ENCODE measurements at regions not wholly inside any gene's neighbourhood (a gene's known extent, or its start where the extent isn't known, plus 50 kb on each side); places are given as distances from the start of the nearest gene placed in this dataset.

DNA sequence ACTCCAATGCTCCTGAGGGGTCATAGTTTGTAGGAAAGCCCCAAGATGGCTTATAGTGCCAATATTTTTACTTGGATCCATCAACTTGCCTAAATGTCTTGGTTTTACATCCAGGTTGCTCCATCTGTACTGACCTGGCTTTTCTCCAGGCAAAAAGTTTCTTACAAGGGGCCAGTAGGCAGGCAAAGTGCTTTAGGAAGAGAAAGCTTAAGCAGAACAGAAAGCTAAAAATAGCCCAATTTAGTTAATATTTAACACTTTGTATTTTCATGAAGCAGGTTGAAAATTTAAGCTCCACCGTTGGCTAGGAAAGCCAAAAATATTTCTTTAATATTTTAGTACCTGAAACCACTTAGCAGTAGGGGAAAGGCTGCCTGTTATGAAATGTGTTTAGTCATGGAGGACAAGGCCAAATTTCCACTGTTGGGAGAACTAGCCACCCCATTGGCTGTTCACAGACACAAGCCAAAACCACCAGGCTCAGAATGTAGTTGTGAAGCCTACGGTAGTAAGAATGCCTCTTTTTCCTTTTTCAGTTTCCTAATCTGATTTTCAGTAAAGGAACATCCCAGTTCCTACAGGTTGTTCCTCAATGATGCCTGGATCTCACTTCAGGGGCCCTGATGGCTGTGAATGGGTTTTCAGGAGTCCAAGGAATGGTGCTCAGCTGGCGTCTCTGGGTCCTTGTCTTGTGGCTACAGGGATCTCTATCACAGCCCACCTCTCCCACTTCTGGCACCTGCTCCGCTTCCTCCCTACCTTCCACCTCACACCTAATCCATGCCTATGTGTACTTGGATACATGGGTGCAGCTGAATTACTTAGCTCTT, 324.8 kb downstream of the PMP22 start:
- DNase-seq: no peak

DNA sequence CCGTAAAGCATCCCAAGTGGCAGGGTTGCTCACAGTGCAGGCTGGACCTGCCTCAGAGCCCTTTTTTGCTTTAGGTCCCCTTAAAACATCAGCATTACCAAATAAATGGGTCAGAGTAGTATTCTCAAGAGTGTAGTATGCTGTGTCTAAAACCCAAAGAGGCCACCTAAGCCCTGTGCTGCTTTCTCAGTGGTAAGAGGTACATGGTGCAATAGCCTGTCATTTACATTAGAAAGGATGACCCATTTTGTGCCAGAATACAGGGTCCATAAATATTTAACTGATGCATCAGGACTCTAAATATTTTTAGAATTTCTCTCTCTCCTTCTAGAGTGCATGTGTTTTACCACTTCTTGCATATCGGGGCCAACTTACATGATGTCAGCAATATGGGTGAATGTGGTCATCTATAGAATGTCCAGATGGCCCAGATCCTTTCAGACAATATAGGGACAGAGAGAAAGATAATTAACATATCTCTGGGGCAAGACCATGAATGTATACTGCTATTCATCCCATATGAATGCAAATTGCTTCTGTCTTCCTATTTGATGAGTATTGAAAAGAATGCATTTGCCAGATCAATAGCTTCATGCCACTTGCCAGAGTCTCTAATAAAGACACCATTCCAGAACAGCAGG, 329.2 kb downstream of the PMP22 start:
- no peak for DNase-seq

DNA sequence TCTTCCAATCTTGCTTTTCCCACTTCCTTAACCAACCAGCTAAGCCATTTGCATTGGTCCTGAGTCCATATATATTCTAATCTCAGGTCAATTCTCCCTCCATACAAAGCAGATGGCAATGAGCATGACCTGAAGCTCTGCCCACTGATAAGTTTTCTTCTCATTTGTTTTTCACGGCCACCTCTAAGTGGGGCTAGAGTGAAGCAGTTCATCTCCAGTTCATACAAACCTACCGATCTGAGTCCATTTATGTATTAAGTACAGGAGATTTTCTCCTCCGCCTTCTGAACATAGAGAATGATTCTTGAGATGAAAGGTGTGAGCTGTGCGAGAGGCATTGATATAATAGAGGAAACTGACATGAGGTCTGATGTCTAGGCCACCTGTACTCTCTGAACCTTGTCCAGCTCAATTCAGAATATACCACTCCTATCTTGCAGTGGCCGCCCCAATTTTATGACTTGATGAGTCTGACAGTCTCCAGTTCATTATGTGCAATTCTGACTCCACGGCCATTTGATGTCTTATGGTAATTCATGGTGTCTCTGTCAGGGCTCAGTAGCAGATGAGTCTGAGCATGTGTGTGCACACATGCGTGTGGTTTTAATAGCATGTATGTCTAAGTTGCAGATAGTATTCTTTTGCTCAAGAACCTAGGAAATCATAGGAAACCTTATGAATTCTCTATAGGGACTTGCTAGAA, 329.8 kb downstream of the PMP22 start:
- no peak for DNase-seq

DNA sequence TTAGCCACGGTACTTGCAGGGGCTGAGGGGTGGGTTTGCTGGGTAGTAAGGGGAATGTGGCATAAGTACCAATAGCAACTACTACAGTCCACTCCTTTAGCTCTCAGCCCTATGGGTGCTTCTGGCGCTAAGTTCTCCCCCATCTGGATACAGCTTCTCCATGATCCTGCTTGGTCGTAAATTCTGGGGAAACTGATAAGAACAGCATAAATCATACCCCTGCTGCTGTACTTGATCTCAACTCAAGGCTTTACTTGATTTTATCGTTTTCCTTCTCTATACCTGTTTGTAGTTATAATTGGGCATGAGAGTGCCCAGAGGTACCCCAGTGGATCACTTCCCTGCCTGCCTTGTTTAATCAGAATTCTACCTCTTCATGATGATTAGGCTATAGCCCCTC, 331.4 kb downstream of the PMP22 start:
- no peak for DNase-seq

DNA sequence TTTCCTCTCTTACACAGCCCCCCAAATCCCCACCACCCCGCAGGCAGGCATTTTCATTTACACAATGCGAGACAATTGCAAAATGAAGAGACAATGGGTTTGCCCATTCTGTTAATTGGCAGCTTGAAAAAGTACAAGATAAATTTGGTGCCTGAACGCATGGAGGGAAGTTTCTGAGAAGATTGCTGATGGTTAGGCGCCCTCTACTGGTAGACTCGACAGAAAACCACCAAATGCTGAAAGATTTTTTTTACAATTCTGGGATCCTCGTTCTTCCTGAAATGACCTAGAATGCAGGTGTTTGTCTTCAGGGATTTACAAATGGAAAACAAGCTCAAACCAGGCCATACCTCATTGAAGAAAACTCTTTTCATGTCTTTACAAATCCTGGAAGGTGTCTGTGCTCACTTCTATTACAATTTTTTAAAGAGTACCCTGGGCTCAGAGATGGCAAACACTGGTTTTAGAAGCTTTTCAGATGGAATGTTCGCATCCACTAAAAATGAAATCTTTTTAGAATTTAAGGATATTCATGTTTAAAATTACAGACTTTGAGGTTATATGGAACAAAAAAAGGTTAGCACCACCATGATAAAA, 338.5 kb downstream of the PMP22 start:
- peak; percentile 36 for DNase-seq

DNA sequence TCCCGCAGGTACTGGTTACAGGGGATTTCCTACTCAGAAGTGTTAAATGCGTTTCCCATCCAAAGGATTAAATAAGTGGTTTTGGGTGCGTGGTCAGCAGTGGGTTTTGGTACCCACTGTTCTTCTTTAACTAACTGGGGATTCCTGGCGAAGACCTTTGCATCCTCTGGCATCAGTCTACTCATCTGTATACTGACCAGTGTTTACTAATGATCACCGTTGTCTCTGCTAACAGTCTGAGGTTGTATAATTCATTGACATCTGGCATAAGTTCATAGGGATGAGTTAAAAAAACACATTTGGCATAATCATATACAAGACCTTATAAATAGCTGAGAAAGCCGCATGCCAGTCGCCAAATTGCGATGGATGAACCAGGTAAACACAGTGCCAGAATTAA, 339.1 kb downstream of the PMP22 start:
- no peak for DNase-seq

DNA sequence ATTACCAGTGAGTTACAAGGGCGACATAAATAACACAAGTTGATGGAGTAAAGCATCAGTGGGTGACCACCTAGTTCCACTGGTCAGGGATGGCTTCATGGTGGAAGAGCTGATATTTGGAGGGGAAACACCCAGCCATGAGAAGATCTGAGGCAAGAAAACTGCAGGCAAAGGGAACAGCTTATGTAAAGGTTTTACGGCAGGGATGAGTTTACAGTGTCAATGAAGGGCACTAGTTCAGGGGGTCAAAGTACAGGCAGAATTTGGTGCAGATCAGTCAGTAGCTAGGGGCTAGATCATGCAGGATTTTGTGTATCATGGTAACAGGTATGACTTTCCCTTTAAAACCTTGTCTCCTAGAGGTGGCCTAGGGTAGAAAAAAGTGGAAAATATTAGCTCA, 339.6 kb downstream of the PMP22 start:
- DNase-seq: no peak

DNA sequence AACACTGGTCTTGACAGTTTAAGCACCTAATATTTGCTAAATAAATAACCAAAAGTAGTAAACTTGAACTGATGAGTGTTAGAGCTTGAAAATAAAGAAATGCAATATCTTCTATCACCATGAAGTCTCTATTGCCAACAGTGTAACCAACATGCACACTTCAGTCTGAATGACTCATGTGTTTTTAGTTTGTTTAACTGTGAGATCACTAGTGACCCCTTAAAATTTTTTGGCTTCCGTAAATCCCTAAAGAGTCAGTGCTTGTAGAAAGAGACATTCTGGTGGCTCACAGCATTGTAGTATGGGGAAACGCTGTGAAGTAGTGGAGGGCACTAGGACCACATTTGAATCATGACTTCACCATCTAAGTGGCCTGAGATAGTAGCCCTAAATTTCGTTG, 341.1 kb downstream of the PMP22 start:
- DNase-seq: no peak

DNA sequence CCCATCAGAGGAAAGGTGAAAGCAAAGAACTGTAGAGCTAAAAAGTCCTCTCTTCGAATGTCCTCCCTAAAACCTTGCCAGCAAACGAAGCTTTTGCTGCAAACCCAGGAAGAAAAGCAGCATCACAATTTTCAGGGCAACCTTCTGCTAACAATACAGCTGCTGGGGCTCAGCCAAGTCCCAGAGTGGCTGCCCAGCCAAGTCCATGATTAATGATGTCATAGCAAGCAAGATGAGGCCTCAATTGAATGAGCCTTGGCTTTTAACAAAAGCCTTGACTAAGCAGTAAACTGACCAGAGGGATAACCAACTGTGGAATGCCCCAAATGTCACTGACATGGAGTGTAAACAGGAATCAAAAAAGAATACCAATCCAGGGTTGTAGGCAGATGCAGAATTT, 342.7 kb downstream of the PMP22 start:
- DNase-seq: no peak

DNA sequence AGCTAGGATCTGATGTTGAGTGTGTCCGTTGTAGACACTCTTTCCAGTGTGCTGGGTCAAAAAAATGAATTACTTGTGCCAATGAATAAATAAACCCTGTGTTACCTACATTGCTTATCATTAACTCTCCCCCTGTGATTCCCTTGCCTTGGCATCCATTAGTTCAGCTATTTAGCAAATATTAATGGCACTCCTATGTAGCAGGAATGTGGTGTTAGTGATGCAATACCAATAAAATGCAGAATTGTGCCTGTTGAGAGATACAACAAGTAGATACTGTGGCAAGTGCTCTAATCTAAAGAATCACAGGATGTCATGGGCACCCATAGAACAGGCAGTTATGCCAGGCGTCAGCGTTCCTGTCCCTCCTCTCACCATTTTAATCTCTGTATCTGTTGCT, 343.2 kb downstream of the PMP22 start:
- no peak for DNase-seq

DNA sequence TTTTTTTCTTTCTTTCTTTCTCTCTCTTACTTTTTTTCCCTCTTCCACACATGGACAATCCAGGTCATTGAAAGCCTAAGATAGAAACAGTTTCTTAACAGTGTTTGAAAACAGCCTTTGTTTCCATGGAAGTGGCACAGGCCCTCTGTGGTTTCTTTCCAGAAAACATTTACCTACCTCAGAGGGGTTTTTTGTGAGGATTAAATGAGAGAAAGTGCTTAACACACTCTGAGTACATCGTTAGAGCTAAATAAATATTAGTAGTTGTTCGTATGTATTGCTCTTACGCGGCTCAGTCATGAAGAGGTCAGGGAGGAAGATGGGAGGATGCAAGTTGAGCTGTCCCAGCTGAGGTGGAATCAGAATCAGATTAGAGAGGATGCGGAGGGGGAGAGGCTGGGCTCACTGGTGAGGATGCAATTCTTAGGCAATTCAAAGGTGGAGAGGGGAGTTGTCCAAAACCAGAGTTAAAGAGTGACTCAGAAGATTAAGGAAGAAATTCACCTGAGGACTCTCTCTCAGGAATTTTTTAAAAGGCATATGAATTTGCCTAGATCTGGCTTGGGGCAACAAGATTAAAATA, 345.4 kb downstream of the PMP22 start:
- DNase-seq: no peak

DNA sequence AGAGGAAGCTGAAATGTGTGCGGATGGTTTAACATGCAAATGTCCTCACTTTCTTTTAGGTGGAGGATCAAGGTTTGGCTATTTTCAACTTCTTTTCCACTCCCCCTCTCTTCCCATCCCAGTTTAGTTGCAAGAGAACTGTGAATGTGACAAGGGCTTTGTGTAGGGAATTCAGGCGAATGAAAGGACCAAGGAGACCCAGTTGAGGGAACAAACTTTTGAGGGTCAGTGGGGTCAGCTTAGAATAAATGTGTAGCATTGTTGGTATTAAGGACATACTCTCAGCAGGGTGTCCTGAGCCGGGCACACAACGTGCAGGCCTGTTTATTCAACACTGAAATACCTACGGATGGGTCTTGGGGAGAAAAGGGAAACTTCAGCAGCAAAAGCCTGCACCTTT, 346.0 kb downstream of the PMP22 start:
- DNase-seq: no peak

DNA sequence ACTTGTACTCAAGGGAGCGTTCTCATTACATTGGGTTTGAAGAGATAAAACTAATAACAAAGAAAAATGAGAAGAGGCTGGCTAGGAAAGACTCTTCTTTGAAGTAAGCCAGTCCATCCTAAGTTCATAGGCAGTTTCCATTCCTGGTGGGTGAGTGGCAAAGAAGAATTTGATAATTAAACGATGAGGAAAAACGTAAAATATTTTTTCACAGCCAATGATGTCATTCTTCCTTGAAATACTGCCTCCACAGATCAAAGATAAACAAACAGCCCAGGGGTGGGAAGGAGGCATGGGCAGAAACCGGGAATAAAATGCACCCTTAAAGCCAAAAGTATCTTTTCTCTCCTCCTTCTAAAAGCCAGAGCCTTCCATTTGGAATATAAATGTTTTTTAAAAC, 346.6 kb downstream of the PMP22 start:
- no peak for DNase-seq

DNA sequence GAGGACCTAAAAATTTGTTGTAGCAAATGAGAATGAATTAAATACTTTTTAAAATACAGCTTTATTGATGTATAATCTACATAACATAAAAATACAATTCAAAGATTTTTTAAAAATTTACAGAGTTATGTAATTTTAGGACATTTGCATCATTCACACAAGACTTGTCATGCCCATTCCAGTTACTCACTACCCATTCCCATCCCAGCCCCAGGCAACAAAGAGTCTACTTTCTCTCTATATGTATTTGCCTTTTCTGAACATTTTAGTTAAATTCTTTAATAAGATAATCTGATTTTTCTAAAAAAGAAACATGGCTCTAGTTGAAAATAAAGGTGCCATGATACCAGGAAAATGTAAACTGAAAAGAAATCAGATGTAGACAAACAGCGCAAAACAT, 354.2 kb downstream of the PMP22 start:
- DNase-seq: no peak

DNA sequence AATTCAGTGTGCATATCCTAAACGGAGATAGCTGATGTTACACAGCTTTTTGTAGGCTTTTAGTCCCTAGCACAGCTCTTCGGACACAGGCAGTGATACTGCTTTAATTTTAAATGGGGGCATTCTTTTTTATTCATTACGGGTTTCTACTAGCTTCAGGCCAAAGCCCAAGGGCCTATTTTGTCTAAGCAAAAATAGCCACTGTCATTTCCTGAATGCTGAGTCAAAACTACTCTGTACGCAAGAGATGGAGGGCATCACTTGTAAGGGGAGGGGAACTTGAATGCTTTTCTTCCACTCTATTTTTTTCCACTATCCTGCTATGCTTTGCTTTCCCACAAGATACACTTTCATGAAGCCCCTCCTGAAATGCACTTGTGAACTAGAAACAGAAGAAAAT, 360.7 kb downstream of the PMP22 start:
- no peak for DNase-seq

DNA sequence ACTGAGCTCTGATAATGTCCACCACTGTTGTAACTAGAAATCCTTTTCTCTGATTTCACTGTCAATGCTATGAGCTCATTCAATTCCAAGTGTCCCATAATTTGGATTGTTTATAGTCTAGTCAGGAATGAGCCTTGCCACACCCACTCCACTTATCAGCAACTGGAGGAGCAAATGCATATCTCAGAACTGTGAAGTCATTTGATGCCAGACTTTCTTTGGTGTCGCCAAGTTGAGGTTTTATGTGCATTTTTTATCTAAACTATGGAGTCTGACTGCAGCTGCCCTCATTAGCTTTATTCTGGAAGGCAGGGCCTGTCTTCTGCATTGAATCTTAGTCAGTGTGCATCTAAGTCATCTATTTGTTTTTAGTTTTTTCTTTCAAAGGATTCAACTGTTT, 361.3 kb downstream of the PMP22 start:
- no peak for DNase-seq

DNA sequence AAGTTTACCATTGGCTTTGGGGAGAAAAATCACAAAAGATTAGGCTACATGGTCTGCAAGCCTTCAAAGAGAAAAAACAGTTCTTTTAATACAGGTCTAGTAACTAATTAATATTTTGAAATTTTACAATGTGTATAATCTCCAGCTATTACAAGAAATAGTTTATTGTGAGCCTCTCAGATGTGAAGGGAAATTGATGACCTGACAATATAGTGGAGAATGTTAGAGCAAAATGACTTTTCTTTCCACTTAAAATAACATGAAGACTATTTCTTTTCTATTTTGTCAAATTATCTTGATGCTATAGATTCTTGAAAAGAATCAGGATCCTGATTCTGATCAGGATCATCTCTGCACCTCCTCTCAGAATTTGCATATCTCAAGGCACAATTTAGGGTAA, 362.3 kb downstream of the PMP22 start:
- DNase-seq: no peak

DNA sequence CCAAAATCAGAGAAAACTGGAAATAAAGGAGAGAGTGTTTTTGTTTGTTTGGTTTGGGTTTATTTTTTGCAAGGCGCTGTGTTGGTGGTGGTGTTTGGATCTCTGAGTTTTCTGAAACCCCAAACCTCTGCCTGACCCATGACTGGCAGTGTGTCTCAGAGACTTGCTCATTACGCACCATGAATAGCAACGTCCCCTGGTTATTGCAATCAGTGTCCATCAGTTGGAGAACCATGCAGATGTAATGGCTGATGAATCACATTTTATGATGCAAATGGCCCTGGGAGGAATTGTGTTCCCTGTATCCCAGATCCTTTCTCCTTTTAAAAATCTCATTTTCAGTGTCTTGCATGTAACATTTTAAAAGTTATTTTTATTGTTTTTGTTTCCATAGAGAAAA, 362.8 kb downstream of the PMP22 start:
- no peak for DNase-seq

DNA sequence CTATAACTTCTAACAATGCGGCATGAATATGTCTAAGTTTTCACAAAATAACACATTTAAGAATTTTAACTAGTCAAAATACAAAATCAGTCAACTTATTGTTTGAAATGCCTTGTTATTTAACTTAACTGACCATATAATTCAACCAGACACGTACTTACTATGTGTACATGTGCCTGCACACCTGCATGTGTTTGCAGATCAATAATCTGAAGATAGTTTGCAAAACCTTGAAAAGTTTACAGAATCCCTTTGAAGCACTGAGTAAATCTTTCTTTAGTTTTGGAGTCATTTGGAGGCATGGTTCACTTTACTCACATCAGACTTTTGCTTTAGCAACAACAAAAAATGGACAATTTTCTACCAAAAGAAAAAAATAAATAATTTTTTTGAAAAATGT, 363.8 kb downstream of the PMP22 start:
- DNase-seq: no peak

DNA sequence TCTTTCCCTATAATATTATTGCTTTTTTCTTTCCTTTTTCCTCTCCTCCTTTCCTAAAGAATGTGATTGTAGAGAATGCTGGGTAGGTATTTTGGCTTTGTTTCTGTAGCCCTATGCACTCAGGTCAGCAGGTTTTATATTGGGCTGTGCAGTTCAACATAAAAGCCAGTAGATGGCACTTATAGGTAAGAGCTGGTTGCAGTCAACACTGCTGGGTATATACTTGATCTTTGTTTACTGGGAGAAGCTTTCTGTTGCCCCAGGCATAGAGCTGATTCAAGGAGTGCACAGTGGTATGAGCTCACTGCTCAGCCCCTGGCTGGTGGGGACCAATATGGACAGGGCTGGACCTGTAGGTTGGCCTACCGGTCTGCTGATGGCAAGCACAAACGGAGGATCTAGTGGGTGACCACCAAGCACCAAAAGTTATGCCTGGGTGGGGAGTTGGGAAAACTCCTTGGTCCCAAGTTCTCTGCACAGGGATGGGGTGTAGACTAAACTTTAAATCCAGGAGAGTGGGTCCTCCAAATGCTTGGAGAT, 378.9 kb downstream of the PMP22 start:
- no peak for DNase-seq

DNA sequence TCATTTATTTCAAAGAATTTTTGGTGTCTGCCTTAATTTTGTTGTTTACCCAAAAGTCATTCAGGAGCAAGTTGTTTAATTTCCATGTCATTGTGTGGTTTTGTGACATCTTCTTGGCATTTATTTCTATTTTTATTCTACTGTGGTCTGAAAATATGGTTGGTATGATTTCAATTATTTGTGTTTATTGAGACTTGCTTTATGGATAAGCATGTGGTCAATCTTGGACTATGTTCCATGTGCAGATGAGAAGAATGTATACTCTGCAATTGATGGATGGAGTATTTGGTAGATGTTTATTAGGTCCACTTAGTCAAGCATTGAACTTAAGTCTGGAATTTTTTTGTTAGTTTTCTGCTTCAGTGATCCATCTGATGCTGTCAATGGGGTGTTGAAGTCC, 383.0 kb downstream of the PMP22 start:
- DNase-seq: no peak

DNA sequence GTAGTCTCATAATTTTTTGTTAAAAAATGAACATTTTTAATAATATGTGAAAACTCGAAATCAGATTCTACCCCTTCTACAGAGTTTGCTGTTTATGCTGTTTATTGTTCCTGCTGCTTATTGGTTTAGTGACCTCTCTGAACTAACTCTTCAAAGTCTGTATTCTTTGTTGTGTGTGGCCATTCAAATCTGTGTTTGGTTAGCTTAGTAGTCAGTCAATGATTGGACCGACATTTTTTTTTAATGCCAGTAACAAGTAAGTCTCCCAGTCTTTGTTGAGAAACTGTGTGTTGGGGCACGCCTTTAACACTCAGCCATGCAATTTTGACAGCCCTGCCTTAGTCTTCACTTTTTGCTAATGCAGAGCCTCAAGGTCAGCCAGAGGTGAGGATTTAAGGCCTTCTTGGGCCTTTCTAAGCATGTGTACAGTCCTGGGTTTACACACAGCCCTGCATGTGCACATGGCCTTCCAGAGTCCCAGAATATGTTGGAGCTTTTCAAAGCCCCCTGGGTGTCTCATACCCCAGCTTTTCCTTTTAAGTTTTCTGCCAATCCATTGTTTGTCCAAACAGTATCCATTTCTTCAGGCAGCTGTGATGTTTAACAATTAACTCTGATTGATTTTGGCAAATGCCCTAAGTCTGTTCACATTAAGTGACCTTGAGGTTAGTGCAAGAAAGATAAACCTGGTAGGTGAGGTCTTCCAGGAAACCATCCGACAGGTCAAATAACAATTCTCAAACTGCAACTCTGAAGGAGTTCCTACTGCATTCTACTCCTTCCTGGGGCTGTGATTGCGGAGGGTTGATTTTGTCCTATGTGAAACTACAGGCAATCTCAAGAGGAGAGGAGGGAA, 389.3 kb downstream of the PMP22 start:
- DNase-seq: no peak

All from NCI-H510A treated with DMSO at 0.1 percent for 48 hours (cell line).